ENCODE measurements at regions not wholly inside any gene's neighbourhood (a gene's known extent, or its start where the extent isn't known, plus 50 kb on each side); places are given as distances from the start of the nearest gene placed in this dataset.

DNA sequence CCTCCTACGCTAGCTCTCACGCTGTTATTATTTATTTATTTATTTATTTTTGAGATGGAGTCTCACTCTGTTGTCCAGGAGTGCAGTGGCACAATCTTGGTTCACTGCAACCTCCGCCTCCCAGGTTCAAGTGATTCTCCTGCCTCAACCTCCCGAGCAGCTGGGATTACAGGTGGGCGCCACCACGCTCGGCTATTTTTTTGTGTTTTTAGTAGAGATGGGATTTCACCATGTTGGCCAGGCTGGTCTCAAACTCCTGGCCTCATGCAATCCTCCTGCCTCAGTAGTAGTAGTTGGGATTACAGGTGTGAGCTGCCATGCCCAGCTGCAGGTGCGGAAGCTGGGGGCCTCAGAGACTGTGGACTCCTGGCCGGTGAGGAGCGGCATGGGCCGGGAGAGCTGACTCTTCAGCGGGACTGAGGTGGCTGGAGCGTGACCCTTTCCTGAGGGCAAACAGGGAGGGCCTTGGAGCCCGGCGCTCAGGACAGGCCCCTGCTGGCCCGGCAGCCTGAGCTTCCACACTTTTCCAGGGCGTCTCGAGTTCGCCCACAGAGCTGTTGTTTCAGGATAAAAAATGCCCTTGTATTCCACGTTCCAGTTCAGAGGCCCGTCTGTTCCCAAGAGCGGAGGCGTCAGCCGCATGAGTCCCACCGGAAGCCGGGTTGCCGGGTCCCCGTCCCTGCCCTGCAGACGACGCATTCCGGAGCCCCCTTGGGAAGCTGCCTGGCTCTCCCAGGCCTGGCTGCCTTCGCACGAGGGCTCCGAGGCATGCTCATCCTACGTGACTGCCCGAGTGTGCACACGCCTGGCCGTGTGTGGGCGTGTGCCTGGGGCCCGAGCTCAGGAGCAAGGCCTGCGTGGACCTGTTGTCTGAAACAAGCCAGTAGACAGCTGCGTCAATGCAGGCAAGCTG lies 126.2 kb downstream of the SIK1 start:
- Histone ChIP-seq H3K36me3 (replicated peaks in 1 of 2; ENCODE audit: control insufficient read depth in 1 of 2, insufficient read depth in 2 of 2, low read length in 1 of 2) (no peaks in the 10 kb centered on the region), H3K27me3 (ENCODE audit: insufficient read depth) (no peaks in the 10 kb centered on the region), H3K4me2 (no peak overlapping the region), H3K27ac (ENCODE audit: low read depth in 2 of 2, low read length in 1 of 2) (no peak overlapping the region), H3F3A (replicated peaks; ENCODE audit: insufficient read depth) (no peaks in the 10 kb centered on the region), H2AFZ (ENCODE audit: low read depth) (no peak overlapping the region), H3K9me2 (no peaks in the 10 kb centered on the region), H3K4me3 (ENCODE audit: low read depth in 2 of 2, low read length in 1 of 2) (no peak overlapping the region), H3K9ac (no peak overlapping the region), H4K20me1 (ENCODE audit: insufficient read depth) (no peaks in the 10 kb centered on the region), H3K9me3 (no peaks in the 10 kb centered on the region), H3K4me1 (ENCODE audit: control insufficient read depth in 1 of 2, insufficient read depth in 2 of 2, low read depth in 1 of 2, low read length in 1 of 2) (peaks cover 0 to 17% of the 10 kb centered on the region in 2 experiments; a peak in 1 of 4 replicates), H3K79me2 (ENCODE audit: insufficient read depth) (no peaks in the 10 kb centered on the region)
- no peak for TF ChIP-seq RXRA (IDR thresholded peaks at IDR 0.05; ENCODE audit: borderline replicate concordance, low read depth)
- no peak for TF ChIP-seq SMC3 (IDR thresholded peaks at IDR 0.05; ENCODE audit: low read depth, low read length)
- TF ChIP-seq NRF1 (IDR thresholded peaks at IDR 0.05; ENCODE audit: low read depth, low read length): no peak
- no peak for TF ChIP-seq CHD2 (IDR thresholded peaks at IDR 0.05; ENCODE audit: low read length, partially characterized antibody)
- no peak for TF ChIP-seq MXI1 (IDR thresholded peaks at IDR 0.05; ENCODE audit: low read depth, low read length)
- TF ChIP-seq, protein P1, sequence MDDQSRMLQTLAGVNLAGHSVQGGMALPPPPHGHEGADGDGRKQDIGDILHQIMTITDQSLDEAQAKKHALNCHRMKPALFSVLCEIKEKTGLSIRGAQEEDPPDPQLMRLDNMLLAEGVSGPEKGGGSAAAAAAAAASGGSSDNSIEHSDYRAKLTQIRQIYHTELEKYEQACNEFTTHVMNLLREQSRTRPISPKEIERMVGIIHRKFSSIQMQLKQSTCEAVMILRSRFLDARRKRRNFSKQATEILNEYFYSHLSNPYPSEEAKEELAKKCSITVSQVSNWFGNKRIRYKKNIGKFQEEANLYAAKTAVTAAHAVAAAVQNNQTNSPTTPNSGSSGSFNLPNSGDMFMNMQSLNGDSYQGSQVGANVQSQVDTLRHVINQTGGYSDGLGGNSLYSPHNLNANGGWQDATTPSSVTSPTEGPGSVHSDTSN (IDR thresholded peaks at IDR 0.05): no peak
- TF ChIP-seq SIN3A (IDR thresholded peaks at IDR 0.05; ENCODE audit: borderline replicate concordance, low read depth, low read length): no peak
- no peak for TF ChIP-seq RFX5 (IDR thresholded peaks at IDR 0.05; ENCODE audit: low read length)
- no peak for TF ChIP-seq FOXJ3 (CRISPR knock-in tag; IDR thresholded peaks at IDR 0.05)
- no peak for TF ChIP-seq EZH2phosphoT487 (IDR thresholded peaks at IDR 0.05; ENCODE audit: borderline replicate concordance, low read depth)
- TF ChIP-seq, protein P2, sequence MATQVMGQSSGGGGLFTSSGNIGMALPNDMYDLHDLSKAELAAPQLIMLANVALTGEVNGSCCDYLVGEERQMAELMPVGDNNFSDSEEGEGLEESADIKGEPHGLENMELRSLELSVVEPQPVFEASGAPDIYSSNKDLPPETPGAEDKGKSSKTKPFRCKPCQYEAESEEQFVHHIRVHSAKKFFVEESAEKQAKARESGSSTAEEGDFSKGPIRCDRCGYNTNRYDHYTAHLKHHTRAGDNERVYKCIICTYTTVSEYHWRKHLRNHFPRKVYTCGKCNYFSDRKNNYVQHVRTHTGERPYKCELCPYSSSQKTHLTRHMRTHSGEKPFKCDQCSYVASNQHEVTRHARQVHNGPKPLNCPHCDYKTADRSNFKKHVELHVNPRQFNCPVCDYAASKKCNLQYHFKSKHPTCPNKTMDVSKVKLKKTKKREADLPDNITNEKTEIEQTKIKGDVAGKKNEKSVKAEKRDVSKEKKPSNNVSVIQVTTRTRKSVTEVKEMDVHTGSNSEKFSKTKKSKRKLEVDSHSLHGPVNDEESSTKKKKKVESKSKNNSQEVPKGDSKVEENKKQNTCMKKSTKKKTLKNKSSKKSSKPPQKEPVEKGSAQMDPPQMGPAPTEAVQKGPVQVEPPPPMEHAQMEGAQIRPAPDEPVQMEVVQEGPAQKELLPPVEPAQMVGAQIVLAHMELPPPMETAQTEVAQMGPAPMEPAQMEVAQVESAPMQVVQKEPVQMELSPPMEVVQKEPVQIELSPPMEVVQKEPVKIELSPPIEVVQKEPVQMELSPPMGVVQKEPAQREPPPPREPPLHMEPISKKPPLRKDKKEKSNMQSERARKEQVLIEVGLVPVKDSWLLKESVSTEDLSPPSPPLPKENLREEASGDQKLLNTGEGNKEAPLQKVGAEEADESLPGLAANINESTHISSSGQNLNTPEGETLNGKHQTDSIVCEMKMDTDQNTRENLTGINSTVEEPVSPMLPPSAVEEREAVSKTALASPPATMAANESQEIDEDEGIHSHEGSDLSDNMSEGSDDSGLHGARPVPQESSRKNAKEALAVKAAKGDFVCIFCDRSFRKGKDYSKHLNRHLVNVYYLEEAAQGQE (IDR thresholded peaks at IDR 0.05; ENCODE audit: low read depth, low read length): no peak
- TF ChIP-seq, protein P3, sequence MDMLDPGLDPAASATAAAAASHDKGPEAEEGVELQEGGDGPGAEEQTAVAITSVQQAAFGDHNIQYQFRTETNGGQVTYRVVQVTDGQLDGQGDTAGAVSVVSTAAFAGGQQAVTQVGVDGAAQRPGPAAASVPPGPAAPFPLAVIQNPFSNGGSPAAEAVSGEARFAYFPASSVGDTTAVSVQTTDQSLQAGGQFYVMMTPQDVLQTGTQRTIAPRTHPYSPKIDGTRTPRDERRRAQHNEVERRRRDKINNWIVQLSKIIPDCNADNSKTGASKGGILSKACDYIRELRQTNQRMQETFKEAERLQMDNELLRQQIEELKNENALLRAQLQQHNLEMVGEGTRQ (IDR thresholded peaks at IDR 0.05; ENCODE audit: borderline replicate concordance, low read depth, low read length): no peak
- no peak for TF ChIP-seq TEAD4 (IDR thresholded peaks at IDR 0.05; ENCODE audit: borderline replicate concordance, insufficient read depth)
- TF ChIP-seq GATA2 (CRISPR knock-in tag; IDR thresholded peaks at IDR 0.05): no peak
- TF ChIP-seq MEF2A (IDR thresholded peaks at IDR 0.05; ENCODE audit: borderline replicate concordance, low read depth): no peak
- TF ChIP-seq POLR2AphosphoS5 (IDR thresholded peaks at IDR 0.05; ENCODE audit: low read depth, low read length): no peak
- ChIA-PET POLR2A (no interaction called here), CTCF (interaction anchor here (0.8 to 1.7 kb wide), 2 partner anchors 11 to 15 kb away, joined by 3 to 6 read pairs; no protein-coding TSS in a partner anchor)
- WGBS (ENCODE audit: low lambda C conversion rate): 65% methylated on average over 24 of the region's 42 CpGs
- no peak for DNase-seq

Measured in SK-N-SH (cell line).